Fibroblast of upper back skin (primary cell): ENCODE measurements at regions not wholly inside any gene's neighbourhood (a gene's known extent, or its start where the extent isn't known, plus 50 kb on each side); places are given as distances from the start of the nearest gene placed in this dataset.
A peak's percentile ranks its signal among the peaks of the same experiment; 100 is the strongest.
"Not testable (repeated sequence)": the region's sequence is repeated elsewhere in the genome, so short reads cannot be mapped to it uniquely, and the experiment has no call there.

Source experiments
- DNase-seq: peaks from one replicate; pipeline ENCODE4 v3.0.0-alpha.2; 2013

GRCh38 chr7:121620206-121620605 lies 224.1 kb upstream of the FAM3C start:
- no peak for DNase-seq

DNA sequence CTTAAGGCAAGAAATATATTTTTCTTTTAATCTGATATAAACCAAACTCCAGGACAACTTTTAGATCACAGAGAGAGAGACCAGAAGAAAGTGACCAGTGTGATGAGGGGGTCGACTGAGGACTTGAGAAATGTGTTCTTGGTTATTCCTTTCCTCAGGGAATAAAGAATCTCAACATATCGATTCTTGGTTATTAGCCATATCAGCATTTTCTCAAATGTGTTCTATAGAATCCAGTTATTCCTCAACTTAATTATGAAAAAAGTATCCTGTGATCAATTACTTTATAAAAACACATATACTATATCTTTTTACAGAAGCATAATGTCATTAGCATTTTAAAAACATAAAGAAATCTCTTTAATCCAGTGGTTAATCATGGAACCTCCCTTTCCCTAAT lies 222.1 kb upstream of the FAM3C start:
- no peak for DNase-seq

DNA sequence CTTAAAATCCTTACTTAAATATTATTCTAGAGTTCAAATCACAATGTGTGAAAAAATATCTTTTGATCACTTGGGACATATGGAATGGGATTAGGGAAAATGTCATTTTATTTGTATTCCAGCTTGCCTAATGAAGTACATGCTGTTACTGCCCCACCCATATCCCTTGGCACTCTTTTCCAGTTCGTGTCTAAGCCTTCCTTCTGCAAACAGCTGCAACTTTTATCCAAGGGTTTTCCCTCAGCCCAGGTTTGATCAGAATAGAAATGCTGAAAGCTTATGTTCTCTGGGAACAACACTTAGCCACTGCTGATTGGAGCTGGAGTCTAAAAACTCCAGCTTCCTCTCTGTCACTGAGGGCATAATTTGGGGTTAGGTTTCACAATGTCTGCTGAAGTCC lies 214.1 kb upstream of the FAM3C start:
- no peak for DNase-seq

GRCh38 chr7:121609208-121609607 lies 213.1 kb upstream of the FAM3C start:
- no peak for DNase-seq

DNA sequence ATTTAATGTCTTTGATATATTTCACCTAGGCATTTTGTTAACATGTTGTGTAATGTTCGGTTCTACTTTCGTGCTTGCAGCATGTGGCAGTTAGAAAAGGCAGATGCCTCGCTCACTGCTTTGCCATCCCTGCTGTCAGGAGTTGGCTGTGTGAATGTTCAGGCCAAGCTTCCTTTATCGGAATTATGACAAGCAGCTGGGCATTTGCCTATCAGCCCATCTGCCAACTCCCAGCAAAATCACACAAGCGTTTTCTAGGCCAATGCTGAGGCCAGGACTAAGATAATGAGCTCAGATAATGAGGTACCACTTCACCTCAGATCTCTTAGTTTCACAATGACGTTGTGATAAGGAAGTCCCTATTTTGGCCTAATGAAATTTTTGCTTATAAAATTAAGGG lies 212.7 kb upstream of the FAM3C start:
- no peak for DNase-seq

GRCh38 chr7:121608183-121608582 lies 212.1 kb upstream of the FAM3C start:
- not testable (repeated sequence) for DNase-seq

- peak; percentile 41 for DNase-seq
These were observed 209.2 kb upstream of the FAM3C start for GRCh38 chr7:121605317-121605680.

- DNase-seq: peak; percentile 45
These were observed 208.7 kb upstream of the FAM3C start for GRCh38 chr7:121604627-121605316.

DNA sequence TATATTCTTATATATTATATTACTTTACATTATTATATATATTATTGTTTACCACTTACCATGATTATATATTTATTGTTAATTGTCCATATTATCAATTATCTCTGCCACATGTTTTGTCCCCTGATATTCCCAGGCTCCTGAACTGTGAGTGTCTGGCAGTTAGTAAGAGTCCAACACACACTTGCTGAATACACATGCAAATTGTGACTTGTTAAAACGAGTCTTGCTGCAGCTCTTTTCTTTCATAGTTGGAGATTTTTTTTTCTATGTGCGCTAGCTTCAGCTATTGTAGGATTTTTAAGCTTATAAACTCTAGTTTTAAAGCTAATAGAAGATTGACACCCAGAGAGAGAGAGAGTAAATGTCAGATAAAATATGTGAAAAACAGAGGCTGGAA lies 207.8 kb upstream of the FAM3C start:
- no peak for DNase-seq

DNA sequence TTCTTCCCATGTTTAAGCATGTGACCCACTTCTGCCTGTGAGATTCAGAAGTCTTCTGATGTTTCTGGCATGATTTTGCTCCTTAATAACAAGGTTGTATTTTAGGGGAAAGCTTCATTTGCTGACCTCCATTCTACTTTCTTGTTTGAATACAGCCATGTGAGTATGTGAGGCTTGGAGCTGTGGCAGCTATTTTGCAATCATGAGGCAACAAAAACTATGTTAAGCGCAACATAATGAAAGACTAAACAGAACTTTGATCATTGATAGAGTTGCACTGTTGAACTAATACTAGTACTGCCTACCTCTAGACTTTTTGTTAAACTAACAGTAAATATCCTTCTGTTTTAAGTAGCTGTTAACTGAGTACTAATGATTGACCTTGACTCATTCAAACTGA lies 203.8 kb upstream of the FAM3C start:
- no peak for DNase-seq

DNA sequence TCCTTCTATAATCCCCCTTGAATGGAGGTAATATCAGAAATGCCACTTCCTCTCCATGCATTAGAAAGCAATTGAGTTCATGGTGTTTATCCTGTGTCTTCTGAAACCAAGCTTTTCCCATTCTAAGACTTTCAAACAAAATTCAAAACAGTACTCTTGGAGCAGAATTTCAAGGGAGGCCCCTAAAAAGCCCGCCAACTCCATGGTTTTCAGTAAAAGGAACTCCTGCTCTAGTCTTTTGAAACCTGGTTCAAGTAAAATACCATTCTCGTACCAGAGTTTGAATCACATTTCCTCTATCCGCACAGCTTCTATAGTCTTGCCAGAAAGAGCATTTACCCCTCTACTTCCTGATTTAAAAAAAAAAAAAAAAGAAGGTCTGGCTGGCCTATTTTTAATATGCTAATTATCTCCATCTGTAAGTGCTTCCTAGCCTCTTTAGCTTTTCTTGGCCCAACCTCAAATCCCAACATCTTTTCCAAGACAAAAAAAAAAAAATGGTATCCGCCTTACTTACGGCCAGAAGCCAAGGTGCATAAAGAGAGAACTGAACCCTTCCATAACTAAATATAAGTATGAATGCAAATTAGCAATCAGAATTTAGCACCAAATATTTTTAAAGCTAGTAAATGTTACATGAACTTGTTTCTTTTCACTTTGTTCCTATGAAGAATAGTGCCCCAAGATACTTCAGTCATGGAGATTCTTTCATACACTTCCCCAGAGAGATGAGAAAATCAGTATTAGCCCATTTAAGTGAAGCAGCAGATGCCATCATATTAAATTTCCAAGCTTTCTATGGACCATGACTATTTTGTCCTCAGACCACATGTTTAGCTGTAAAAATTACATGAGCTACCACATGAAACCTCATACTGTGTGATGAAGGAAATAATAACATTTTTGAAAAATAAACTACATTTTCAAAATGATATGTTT lies 199.9 kb upstream of the FAM3C start:
- DNase-seq: peak; percentile 62

DNA sequence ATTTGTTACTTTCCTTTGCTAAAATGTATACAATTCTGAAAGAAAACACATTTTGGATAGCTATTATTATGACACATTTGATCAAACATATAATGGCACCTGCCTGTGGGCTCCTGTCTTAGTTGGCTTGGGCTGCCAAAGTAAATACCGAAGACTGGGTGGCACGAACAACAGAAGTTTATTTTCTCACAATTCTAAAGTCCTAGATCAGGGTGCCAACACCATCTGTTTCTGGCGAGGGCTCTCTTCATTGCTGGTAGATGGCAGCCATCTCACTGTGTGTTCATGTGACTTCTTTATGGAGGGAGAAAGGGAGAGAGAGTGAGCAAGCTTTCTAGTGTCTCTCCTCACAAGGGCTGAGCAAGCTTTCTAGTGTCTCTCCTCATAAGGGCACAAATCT lies 195.8 kb upstream of the FAM3C start:
- DNase-seq: no peak

- no peak for DNase-seq
These were observed 191.3 kb upstream of the FAM3C start for GRCh38 chr7:121587435-121587834.

- no peak for DNase-seq
These were observed 186.2 kb upstream of the FAM3C start for GRCh38 chr7:121582258-121582657.

GRCh38 chr7:121579639-121580038 lies 183.5 kb upstream of the FAM3C start:
- DNase-seq: no peak

DNA sequence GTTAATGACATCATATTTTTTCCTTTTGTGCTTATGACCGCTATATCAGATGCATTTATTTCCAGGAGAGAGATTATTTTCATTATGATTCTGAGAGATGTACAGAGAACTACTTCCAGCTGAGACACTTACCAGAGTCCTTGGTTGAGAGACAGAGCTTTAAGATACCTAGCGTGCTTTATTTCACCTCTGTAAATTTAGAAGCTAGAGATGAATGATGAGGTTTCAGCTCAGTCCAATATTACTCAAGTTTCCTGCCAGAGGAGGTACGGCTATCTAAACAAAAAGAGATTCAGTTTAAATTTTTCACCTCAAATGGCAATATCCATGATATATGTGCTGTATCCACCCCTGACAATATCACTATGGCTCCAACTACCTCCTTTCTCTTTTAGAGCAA lies 182.6 kb upstream of the FAM3C start:
- DNase-seq: no peak

- DNase-seq: no peak
These were observed 180.2 kb upstream of the FAM3C start for GRCh38 chr7:121576148-121576917.

- DNase-seq: no peak
These were observed 179.2 kb upstream of the FAM3C start for GRCh38 chr7:121575194-121575765.

GRCh38 chr7:121574109-121574508 lies 178.0 kb upstream of the FAM3C start:
- no peak for DNase-seq

GRCh38 chr7:121572615-121573014 lies 176.5 kb upstream of the FAM3C start:
- DNase-seq: no peak

DNA sequence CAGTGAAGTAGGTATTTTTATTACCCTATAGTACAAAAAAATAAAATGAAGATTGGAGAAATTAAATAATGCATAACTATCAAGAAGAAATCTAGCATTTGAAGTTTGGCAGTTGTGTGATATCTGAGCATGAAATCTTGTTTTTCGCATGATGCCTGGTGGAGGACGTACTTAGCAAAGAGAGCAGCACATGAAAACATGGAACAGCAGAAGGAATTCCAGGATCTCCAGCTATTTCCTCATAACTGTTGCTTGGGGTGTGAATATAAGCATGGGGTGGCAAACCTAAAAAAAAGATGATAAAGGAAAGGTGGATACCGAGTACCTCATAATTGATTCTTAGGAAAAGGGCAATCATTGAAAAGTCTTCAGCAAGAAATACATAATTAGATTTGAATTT lies 174.3 kb upstream of the FAM3C start:
- no peak for DNase-seq

DNA sequence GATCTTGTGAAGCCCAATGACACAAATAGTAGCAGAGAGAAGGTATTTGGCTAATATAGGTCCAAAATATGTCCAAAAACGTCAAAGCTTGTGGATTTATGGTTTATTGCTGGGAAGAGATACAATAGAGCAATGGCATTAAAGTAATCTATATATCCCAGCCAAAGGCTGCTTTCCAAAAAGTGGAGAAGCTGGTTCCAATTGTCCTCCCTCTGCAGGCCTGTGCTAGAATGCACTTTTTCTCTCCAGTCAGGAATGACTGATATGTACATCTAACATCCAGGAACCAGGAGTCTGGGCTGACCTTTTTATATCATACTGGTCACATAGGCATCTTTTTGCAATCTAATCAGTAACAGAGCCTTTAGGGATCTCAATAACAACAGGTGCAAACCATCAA lies 167.1 kb upstream of the FAM3C start:
- DNase-seq: peak; percentile 12

GRCh38 chr7:121562259-121562658 lies 166.2 kb upstream of the FAM3C start:
- peak; percentile 73 for DNase-seq
